GM12878 (cell line): ENCODE measurements at regions not wholly inside any gene's neighbourhood (a gene's known extent, or its start where the extent isn't known, plus 50 kb on each side); places are given as distances from the start of the nearest gene placed in this dataset.

ENCODE experiments used
- ATAC-seq: fragments of 200-7000 bp; cut with Tn5 transposase; 3 replicates; pipeline ENCODE4 v1.9.1; 2020; ENCODE audit warnings: mild to moderate bottlenecking, moderate library complexity
- BruUV-seq: library from RNA; stranded (reverse); fragments of 400-500 nt; replicated peaks from 2 replicates; lab custom pipeline; 2021; lab: Mats Ljungman, UMichigan
- CTCF ChIA-PET: fragments of 300-600 bp; sonication (Branson Sonifier 250); formaldehyde crosslinking; extraction: SDS; loops from one replicate; lab custom pipeline; 2021; ENCODE audit warnings: inconsistent platforms; lab: Yijun Ruan, JAX
- POLR2A ChIA-PET: fragments of 350-600 bp; formaldehyde crosslinking; extraction: SDS; loops from one replicate; lab custom pipeline; 2021; ENCODE audit warnings: inconsistent platforms; lab: Charles Lee
- RAD21 ChIA-PET: fragments of 300-600 bp; sonication (Branson Sonifier 250); formaldehyde crosslinking; loops from one replicate; lab custom pipeline; 2023; ENCODE audit warnings: antibody characterized with exemption; ENCODE audit not compliant: unreplicated experiment; lab: Charles Lee
- SMC1A ChIA-PET: fragments of 300-600 bp; sonication (Branson Sonifier 250); formaldehyde crosslinking; loops from one replicate; lab custom pipeline; 2023; ENCODE audit not compliant: unreplicated experiment, uncharacterized antibody; lab: Charles Lee
- DNase-seq: peaks from one replicate; pipeline ENCODE4 v3.0.0-alpha.2; 2011; ENCODE audit warnings: low read depth, low spot score
- FAIRE-seq: peaks from 3 replicates; lab custom pipeline; 2011; peaks lifted over from hg19 to GRCh38; lab: Jason Lieb, UNC
- H2AFZ ChIP-seq: 2 replicates; pipeline ENCODE4 v1.6.0; 2011; ENCODE audit warnings: low read depth, low read length, control low read depth; ENCODE audit not compliant: control insufficient read depth
- H3K27ac ChIP-seq: 2 replicates; pipeline ENCODE4 v1.5.1; 2011; ENCODE audit warnings: control low read depth; ENCODE audit not compliant: control insufficient read depth, insufficient read depth
- H3K27me3 ChIP-seq, 2 experiments: replicated peaks in 1 of 2; 2 replicates each; pipeline versions ENCODE4 v1.6.0 to v1.6.1; 2011; ENCODE audit warnings: low read length in 1 of 2; ENCODE audit not compliant: control insufficient read depth in 2 of 2, insufficient read depth in 2 of 2
- H3K36me3 ChIP-seq, 2 experiments: 2 replicates each; pipeline ENCODE4 v1.5.1; 2011; ENCODE audit warnings: low read length in 1 of 2; ENCODE audit not compliant: control insufficient read depth in 2 of 2, insufficient read depth in 2 of 2
- H3K4me1 ChIP-seq: 2 replicates; pipeline ENCODE4 v1.6.1; 2011; ENCODE audit warnings: mild to moderate bottlenecking, low read length, moderate library complexity, mixed read lengths; ENCODE audit not compliant: control insufficient read depth, insufficient read depth
- H3K4me2 ChIP-seq: 2 replicates; pipeline ENCODE4 v1.6.0; 2011; ENCODE audit warnings: control low read depth; ENCODE audit not compliant: control insufficient read depth, insufficient read depth
- H3K4me3 ChIP-seq: fragments of 200-600 bp; sonication (generic); 2 replicates; pipeline ENCODE4 v1.5.1; 2016
- H3K79me2 ChIP-seq: 2 replicates; pipeline ENCODE4 v1.6.0; 2011; ENCODE audit warnings: low read length; ENCODE audit not compliant: control insufficient read depth, insufficient read depth
- H3K9ac ChIP-seq: 2 replicates; pipeline ENCODE4 v1.8.0; 2011; ENCODE audit warnings: low read length, control low read depth, mixed read lengths; ENCODE audit not compliant: control insufficient read depth, insufficient read depth
- H3K9me3 ChIP-seq: replicated peaks from 3 replicates; pipeline ENCODE4 v1.5.1; 2011; ENCODE audit warnings: mild to moderate bottlenecking, low read length; ENCODE audit not compliant: control insufficient read depth, insufficient read depth
- H4K20me1 ChIP-seq: 2 replicates; pipeline ENCODE4 v1.6.0; 2011; ENCODE audit not compliant: control insufficient read depth, insufficient read depth
- CBX5 ChIP-seq: sonication (generic); IDR thresholded peaks from 2 replicates; pipeline ENCODE4 v1.6.1; 2016; ENCODE audit warnings: low read depth, moderate library complexity, mild to moderate bottlenecking, inconsistent platforms
- CREB1 ChIP-seq: IDR thresholded peaks from 2 replicates; pipeline ENCODE4 v1.6.1; 2012; ENCODE audit warnings: low read depth, mild to moderate bottlenecking, inconsistent platforms
- HDAC2 ChIP-seq: fragments of 200-600 bp; sonication (generic); IDR thresholded peaks from 2 replicates; pipeline ENCODE4 v1.6.1; 2017
- KAT2A ChIP-seq: conservative IDR thresholded peaks from 2 replicates; pipeline ENCODE4 v1.6.1; 2011; ENCODE audit warnings: low read depth, low read length; ENCODE audit not compliant: control insufficient read depth
- MAX ChIP-seq: IDR thresholded peaks from 2 replicates; pipeline ENCODE4 v1.6.1; 2012; ENCODE audit warnings: low read depth, low read length, improper control_type of control experiment
- PBX3 ChIP-seq: IDR thresholded peaks from 2 replicates; pipeline ENCODE4 v1.6.1; 2011; ENCODE audit warnings: mild to moderate bottlenecking, low read depth, low read length, moderate library complexity; ENCODE audit not compliant: insufficient replicate concordance
- RAD51 ChIP-seq: fragments of 450-650 bp; IDR thresholded peaks from 2 replicates; pipeline ENCODE4 v1.6.1; 2016; ENCODE audit warnings: moderate library complexity, mild to moderate bottlenecking, inconsistent platforms
- SMAD5 ChIP-seq: IDR thresholded peaks from 2 replicates; pipeline ENCODE4 v1.6.1; 2016; ENCODE audit warnings: antibody characterized with exemption, low read depth
- ZNF274 ChIP-seq: IDR thresholded peaks from one replicate; pipeline ENCODE4 v1.8.0; 2011; ENCODE audit not compliant: insufficient read length, insufficient read depth
- WGBS: methylation state at CpG from one replicate; pipeline ENCODE4 v1.1.6; 2016; ENCODE audit warnings: low lambda C conversion rate; ENCODE audit not compliant: insufficient replicate concordance, insufficient coverage; ENCODE audit errors: missing lambda C conversion rate; 5-methylcytosine and 5-hydroxymethylcytosine counted together
- in situ Hi-C: fragments of 300-500 bp; cut with MboI; formaldehyde crosslinking; loops from 9 replicates; pipeline ENCODE4 v1.14.3; 2018; ENCODE audit warnings: mixed read lengths
- intact Hi-C: fragments of 100-400 bp; cut with micrococcal nuclease; formaldehyde crosslinking; loops from one replicate; pipeline ENCODE4 v1.14.2; 2022; ENCODE audit not compliant: unreplicated experiment
- TF ChIP-seq, protein P1 (sequence below): fragments of 450-650 bp; IDR thresholded peaks from 2 replicates; pipeline ENCODE4 v1.6.1; 2016; ENCODE audit warnings: mild to moderate bottlenecking
- TF ChIP-seq, protein P2 (sequence below): fragments of 450-650 bp; formaldehyde crosslinking; IDR thresholded peaks from 2 replicates; pipeline ENCODE4 v1.4.0; 2022; ENCODE audit warnings: mild to moderate bottlenecking, moderate library complexity
- TF ChIP-seq, protein P3 (sequence below): IDR thresholded peaks from 2 replicates; pipeline ENCODE4 v1.6.1; 2012; ENCODE audit warnings: mild to moderate bottlenecking, low read depth, low read length
- TF ChIP-seq, protein P4 (sequence below): IDR thresholded peaks from 2 replicates; pipeline ENCODE4 v1.6.1; 2011; ENCODE audit warnings: borderline replicate concordance, low read depth, mild to moderate bottlenecking, moderate library complexity, mixed read lengths, low read length; ENCODE audit not compliant: insufficient read depth; ENCODE audit errors: extremely low read length

DNA sequence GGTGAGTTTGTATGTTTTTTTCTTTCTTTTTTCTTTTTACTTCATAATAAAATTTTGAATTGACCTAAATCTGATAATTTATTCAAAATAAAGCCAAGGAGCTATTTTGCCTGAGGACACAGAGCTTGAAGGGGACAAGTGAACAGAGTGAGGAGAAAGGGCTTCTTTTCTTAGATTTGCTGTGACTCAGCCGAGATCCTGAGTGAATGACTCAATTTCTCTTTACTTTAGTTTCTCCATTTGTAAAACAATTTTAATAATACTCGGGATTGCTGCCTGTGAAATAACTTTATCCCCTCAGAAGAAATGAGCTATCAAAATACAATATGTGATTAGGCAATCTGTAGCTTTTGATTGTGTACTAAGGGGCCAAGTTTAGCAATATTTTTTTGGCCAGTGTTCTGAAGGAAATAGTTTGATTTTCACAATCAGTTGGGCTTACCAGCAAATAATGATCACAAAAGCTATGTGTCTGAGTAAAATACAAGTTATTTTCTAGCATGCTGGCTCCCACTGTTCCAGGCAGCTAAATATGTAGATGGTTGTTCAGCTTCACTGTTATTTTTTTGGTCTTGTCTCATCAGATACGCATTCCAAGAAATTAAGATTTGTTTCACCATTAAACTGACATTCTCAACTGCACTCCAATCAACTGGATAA lies 437.5 kb downstream of the FGF9 start:
- WGBS, result 65% methylated on average over 3 of the region's 3 CpGs
- FAIRE-seq (no peak), DNase-seq (no peak), ATAC-seq (no peak)
- Histone ChIP-seq H2AFZ (no peak overlapping the region), H3K36me3 (no peaks in the 10 kb centered on the region), H3K4me2 (no peak overlapping the region), H3K27ac (no peak overlapping the region), H3K79me2 (no peaks in the 10 kb centered on the region), H3K9me3 (peaks cover 4% of the 10 kb centered on the region; the same call in 2 of the 3 replicates), H3K4me3 (no peak overlapping the region), H3K4me1 (peaks cover 3% of the 10 kb centered on the region; the same call in 1 of the 2 replicates), H3K27me3 (no peaks in the 10 kb centered on the region), H4K20me1 (no peaks in the 10 kb centered on the region), H3K9ac (no peak overlapping the region)
- ChIA-PET POLR2A (interaction anchor here (0.5 kb wide), 1 partner anchor 373 kb away, joined by 4 read pairs; no protein-coding TSS in a partner anchor), SMC1A (interaction anchor here (0.8 to 2.2 kb wide), 6 partner anchors 9 to 164 kb away, joined by 3 to 7 read pairs (median 4); no protein-coding TSS in a partner anchor), RAD21 (no interaction called here), CTCF (interaction anchor here (1.1 kb wide), 1 partner anchor 195 kb away, joined by 3 read pairs; no protein-coding TSS in a partner anchor)
- no TSS peak for BruUV-seq
- intact Hi-C loops, result no loop called here
- in situ Hi-C loops, result no loop called here
- TF ChIP-seq CREB1 (no peak), ZNF274 (no peak), KAT2A (no peak), CBX5 (no peak), SMAD5 (no peak), HDAC2 (no peak), MAX (no peak), RAD51 (no peak), PBX3 (no peak)
- TF ChIP-seq, protein P1, sequence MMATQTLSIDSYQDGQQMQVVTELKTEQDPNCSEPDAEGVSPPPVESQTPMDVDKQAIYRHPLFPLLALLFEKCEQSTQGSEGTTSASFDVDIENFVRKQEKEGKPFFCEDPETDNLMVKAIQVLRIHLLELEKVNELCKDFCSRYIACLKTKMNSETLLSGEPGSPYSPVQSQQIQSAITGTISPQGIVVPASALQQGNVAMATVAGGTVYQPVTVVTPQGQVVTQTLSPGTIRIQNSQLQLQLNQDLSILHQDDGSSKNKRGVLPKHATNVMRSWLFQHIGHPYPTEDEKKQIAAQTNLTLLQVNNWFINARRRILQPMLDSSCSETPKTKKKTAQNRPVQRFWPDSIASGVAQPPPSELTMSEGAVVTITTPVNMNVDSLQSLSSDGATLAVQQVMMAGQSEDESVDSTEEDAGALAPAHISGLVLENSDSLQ, result no peak
- TF ChIP-seq, protein P2, sequence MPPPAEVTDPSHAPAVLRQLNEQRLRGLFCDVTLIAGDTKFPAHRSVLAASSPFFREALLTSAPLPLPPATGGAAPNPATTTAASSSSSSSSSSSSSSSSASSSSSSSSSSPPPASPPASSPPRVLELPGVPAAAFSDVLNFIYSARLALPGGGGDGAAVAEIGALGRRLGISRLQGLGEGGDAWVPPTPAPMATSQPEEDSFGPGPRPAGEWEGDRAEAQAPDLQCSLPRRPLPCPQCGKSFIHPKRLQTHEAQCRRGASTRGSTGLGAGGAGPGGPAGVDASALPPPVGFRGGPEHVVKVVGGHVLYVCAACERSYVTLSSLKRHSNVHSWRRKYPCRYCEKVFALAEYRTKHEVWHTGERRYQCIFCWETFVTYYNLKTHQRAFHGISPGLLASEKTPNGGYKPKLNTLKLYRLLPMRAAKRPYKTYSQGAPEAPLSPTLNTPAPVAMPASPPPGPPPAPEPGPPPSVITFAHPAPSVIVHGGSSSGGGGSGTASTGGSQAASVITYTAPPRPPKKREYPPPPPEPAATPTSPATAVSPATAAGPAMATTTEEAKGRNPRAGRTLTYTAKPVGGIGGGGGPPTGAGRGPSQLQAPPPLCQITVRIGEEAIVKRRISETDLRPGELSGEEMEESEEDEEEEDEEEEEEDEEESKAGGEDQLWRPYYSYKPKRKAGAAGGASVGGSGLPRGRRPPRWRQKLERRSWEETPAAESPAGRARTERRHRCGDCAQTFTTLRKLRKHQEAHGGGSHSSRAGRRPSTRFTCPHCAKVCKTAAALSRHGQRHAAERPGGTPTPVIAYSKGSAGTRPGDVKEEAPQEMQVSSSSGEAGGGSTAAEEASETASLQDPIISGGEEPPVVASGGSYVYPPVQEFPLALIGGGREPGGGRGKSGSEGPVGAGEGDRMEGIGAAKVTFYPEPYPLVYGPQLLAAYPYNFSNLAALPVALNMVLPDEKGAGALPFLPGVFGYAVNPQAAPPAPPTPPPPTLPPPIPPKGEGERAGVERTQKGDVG (CRISPR knock-in tag), result no peak
- TF ChIP-seq, protein P3, sequence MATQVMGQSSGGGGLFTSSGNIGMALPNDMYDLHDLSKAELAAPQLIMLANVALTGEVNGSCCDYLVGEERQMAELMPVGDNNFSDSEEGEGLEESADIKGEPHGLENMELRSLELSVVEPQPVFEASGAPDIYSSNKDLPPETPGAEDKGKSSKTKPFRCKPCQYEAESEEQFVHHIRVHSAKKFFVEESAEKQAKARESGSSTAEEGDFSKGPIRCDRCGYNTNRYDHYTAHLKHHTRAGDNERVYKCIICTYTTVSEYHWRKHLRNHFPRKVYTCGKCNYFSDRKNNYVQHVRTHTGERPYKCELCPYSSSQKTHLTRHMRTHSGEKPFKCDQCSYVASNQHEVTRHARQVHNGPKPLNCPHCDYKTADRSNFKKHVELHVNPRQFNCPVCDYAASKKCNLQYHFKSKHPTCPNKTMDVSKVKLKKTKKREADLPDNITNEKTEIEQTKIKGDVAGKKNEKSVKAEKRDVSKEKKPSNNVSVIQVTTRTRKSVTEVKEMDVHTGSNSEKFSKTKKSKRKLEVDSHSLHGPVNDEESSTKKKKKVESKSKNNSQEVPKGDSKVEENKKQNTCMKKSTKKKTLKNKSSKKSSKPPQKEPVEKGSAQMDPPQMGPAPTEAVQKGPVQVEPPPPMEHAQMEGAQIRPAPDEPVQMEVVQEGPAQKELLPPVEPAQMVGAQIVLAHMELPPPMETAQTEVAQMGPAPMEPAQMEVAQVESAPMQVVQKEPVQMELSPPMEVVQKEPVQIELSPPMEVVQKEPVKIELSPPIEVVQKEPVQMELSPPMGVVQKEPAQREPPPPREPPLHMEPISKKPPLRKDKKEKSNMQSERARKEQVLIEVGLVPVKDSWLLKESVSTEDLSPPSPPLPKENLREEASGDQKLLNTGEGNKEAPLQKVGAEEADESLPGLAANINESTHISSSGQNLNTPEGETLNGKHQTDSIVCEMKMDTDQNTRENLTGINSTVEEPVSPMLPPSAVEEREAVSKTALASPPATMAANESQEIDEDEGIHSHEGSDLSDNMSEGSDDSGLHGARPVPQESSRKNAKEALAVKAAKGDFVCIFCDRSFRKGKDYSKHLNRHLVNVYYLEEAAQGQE, result no peak
- TF ChIP-seq, protein P4, sequence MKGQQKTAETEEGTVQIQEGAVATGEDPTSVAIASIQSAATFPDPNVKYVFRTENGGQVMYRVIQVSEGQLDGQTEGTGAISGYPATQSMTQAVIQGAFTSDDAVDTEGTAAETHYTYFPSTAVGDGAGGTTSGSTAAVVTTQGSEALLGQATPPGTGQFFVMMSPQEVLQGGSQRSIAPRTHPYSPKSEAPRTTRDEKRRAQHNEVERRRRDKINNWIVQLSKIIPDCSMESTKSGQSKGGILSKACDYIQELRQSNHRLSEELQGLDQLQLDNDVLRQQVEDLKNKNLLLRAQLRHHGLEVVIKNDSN, result no peak
